Mucosa of gallbladder (tissue), 1 donor: ENCODE measurements at regions not wholly inside any gene's neighbourhood (a gene's known extent, or its start where the extent isn't known, plus 50 kb on each side); places are given as distances from the start of the nearest gene placed in this dataset.
A peak's percentile ranks its signal among the peaks of the same experiment; 100 is the strongest.
"Not testable (repeated sequence)": the region's sequence is repeated elsewhere in the genome, so short reads cannot be mapped to it uniquely, and the experiment has no call there.

ENCODE experiments used
- DNase-seq: peaks from one replicate; pipeline ENCODE4 v3.0.0-alpha.2; 2020; ENCODE audit warnings: low spot score
- donor health status: DM: no; HTN: no; CAD: no.

GRCh38 chr1:67907467-67907866 is 74.2 kb upstream of the GNG12 start:
- DNase-seq: not testable (repeated sequence)

- DNase-seq: not testable (repeated sequence)
These were observed 72.7 kb upstream of the GNG12 start for GRCh38 chr1:67906015-67906414.

GRCh38 chr1:67902546-67903223 is 69.4 kb upstream of the GNG12 start:
- DNase-seq: not testable (repeated sequence)

GRCh38 chr1:67898033-67898726 is 64.9 kb upstream of the GNG12 start:
- DNase-seq: no peak

DNA sequence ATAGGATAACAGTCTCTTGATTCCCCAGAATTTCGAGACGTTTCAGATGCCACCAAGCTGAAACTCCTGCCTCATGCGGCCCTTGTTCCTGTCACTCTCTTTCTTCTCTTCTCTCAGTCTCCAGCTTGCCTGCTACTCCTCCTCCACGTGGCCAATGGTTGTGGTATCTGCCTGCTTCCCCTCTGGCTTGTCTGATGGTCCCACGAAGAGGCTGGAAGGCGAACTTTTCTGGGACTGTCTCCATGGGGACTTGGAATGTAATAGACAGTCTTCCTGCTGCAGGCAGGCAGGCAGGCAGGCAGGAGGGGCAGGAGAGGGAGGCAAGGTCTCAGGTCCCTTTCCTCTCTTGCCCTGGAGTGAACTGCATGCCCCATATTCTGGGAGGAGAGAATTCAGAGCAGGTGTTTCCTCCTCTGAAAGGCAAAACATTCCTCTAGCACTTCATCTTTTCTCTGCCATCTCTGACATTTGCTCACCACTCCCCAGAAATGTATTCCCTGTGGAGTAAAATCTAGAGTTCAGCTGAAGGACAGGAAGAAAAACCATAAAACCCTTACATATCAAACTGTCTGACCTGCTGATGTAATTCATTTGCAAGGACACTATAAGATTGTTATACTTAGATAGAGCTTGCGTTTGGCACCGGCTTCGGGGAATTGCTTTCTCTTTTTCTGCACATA is 64.1 kb upstream of the GNG12 start:
- no peak for DNase-seq

GRCh38 chr1:67896826-67897225 is 63.6 kb upstream of the GNG12 start:
- peak; percentile 18 for DNase-seq

- no peak for DNase-seq
These were observed 61.9 kb upstream of the GNG12 start for GRCh38 chr1:67894981-67895735.

- DNase-seq: no peak
These were observed 59.8 kb upstream of the GNG12 start for GRCh38 chr1:67893126-67893495.

- no peak for DNase-seq
These were observed 59.3 kb upstream of the GNG12 start for GRCh38 chr1:67892476-67893125.

DNA sequence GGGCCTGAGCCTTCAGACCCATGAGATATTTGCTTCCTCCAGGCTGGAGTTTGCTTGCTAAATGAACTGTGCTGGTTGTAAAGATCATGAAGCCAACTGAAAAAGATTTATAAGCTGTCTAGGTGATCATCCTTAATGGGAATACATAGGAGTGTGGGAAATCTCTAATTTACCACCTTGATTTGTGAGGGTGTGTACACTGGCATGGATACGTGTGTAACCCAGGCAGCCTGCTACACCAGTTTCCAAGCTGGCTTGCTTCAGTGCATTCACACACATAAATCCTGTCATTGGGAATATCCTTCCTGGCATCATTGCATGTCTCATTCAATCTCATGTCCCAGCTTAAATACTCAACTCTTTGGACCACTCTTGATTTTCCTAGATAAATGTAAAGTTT is 57.6 kb upstream of the GNG12 start:
- no peak for DNase-seq

GRCh38 chr1:67889953-67890567 is 56.8 kb upstream of the GNG12 start:
- peak; percentile 16 for DNase-seq

GRCh38 chr1:67889466-67889865 is 56.2 kb upstream of the GNG12 start:
- DNase-seq: no peak

DNA sequence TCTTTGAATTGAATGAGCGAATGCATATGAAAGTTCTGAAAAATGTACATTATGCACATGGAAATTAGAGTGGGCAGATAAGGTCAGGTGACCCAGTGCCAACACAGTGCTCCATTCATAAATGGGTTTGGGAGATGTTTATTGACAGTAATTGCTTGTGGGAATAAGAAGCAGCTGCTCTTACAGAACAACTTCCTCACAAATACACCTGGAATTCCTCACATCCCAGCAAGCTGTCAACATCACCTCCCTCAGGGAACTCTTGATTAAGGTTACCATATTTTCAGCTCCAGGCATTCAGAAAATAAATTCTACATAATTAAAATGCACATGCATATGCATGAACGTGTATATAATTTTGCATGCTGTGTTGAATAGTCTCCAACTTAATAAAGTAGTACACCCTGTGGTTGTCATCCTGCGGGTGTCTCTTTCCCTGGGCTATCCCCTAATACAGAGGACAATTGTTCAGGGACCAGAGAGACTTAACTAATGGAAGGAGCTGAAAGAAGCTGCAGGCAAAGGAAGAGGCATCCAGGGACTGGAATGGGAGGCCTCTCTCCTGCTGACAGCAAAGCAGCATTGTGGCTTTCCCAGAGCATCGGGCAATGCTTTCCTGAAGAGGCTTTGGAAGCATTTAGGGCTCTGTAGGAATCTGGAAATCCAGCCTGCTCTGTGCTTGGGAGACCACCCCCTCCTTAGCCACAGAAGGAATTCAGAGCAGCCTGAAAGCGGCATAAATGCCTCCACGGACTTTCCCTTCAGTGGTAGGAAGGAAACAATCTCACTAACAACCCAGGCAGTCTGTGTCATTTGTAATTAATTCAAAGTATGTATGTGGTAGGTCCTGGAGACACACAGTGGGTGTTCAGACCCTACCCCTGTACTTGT is 55.2 kb upstream of the GNG12 start:
- DNase-seq: no peak

DNA sequence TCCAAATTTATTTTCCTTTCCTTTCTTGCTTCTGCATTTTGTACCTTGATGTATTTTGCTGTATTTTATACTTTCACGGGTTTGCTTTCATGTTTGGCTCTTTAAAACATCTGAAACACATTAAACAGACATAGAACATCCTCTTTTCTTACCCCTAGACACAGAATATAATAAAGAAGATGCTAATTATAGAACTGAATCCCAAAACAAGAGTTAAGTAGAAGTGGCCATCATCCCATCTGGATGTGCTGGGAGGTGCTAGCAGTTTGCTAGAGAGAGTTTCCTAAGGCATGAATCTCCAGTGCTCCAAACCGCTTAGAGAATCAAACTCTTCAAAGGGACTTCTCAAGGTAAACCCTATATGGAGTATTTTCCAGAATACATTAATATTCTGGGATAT is 53.9 kb upstream of the GNG12 start:
- DNase-seq: no peak

GRCh38 chr1:67886076-67886475 is 52.8 kb upstream of the GNG12 start:
- no peak for DNase-seq

GRCh38 chr1:67883069-67883468 is 49.8 kb upstream of the GNG12 start:
- DNase-seq: no peak
